Osteocyte (in vitro differentiated cells): ENCODE measurements at regions not wholly inside any gene's neighbourhood (a gene's known extent, or its start where the extent isn't known, plus 50 kb on each side); places are given as distances from the start of the nearest gene placed in this dataset.
"Not testable (repeated sequence)": the region's sequence is repeated elsewhere in the genome, so short reads cannot be mapped to it uniquely, and the experiment has no call there.

Source experiments
- DNase-seq: peaks from one replicate; pipeline ENCODE4 v3.0.0; 2021; ENCODE audit warnings: mixed read lengths; ENCODE audit not compliant: unreplicated experiment; ENCODE audit errors: extremely low spot score
- H3K27ac Mint-ChIP-seq: one replicate; pipeline ENCODE4 v1.8.0; 2021; ENCODE audit warnings: mild to moderate bottlenecking, mixed read lengths; ENCODE audit not compliant: unreplicated experiment
- H3K27me3 Mint-ChIP-seq: one replicate; pipeline ENCODE4 v1.8.0; 2021; ENCODE audit warnings: mixed read lengths; ENCODE audit not compliant: unreplicated experiment
- H3K36me3 Mint-ChIP-seq: one replicate; pipeline ENCODE4 v1.8.0; 2021; ENCODE audit warnings: mixed read lengths; ENCODE audit not compliant: unreplicated experiment
- H3K4me1 Mint-ChIP-seq: one replicate; pipeline ENCODE4 v1.8.0; 2021; ENCODE audit warnings: mixed read lengths; ENCODE audit not compliant: unreplicated experiment
- H3K4me3 Mint-ChIP-seq: one replicate; pipeline ENCODE4 v1.8.0; 2021; ENCODE audit warnings: mild to moderate bottlenecking, moderate library complexity, mixed read lengths; ENCODE audit not compliant: unreplicated experiment
- H3K9me3 Mint-ChIP-seq: one replicate; pipeline ENCODE4 v1.8.0; 2021; ENCODE audit warnings: mixed read lengths; ENCODE audit not compliant: unreplicated experiment
- CTCF ChIP-seq: fragments of 200-600 bp; sonication (generic); IDR thresholded peaks from 2 replicates; pipeline ENCODE4 v1.5.0; 2021; ENCODE audit warnings: antibody characterized with exemption, mild to moderate bottlenecking, moderate library complexity

DNA sequence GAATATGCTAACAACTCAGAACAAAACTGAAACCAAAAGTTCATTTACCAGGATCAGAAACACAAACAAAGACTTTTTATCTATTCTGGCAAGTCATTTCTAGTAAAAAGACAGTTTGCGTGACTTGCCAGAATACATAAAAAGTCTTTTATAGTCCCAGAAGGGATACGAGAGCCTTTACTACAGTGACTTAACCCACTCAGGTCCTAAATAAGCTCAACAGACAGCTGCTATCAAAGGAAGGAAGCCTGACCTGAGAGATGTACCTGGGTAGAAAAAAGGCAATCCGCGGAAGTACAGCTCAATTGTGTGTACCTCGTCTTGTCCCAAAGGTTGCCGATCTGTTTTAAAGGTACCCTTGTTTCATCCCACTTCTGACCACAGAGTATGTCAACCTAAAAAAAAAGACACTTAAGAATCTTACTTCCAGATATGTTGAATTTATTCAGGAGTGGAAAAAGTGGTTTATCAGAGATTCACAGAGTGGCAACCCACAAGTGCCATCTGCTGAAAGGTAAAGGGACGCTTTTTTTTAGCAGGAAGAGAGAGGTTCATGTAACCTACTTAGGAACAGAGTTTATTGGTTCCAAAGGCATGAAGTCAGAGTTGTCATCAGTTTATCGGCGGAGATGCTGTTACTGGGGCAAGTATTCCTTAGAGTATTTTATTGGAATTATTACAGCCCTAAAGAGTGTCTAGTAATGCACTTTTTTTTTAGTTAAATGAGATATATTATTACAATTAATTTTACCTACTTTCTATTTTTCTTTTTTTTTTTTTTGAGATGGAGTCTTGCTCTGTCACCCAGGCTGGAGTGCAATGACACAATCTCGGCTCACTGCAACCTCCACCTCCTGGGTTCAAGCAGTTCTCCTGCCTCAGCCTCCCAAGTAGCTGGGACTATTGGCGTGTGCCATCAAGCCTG, 69.7 kb upstream of the C1QTNF9B start:
- Mint-ChIP-seq H3K36me3 (no peaks in the 10 kb centered on the region), H3K27ac (no peak overlapping the region), H3K9me3 (no peaks in the 10 kb centered on the region), H3K4me1 (peaks cover 1% of the 10 kb centered on the region), H3K4me3 (no peak overlapping the region), H3K27me3 (peaks cover 8% of the 10 kb centered on the region)
- no peak for DNase-seq
- TF ChIP-seq CTCF = no peak

DNA sequence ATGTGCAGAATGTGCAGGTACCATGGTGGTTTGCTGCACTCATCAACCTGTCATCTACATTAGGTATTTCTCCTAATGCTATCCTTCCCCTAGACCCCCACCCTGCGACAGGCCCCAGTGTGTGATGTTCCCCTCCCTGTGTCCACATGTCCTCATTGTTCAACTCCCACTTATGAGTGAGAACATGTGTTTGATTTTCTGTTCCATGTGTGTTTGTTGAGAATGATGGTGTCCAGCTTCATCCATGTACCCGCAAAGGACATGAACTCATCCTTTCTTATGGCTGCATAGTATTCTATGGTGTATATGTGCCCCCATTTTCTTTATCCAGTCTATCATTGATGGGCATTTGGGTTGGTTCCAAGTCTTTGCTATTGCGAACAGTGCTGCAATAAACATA, 70.5 kb upstream of the C1QTNF9B start:
- not testable (repeated sequence) for H3K36me3 Mint-ChIP-seq, H3K9me3 Mint-ChIP-seq, H3K27me3 Mint-ChIP-seq, H3K27ac Mint-ChIP-seq, H3K4me1 Mint-ChIP-seq, H3K4me3 Mint-ChIP-seq, DNase-seq

GRCh38 chr13:23969647-23970046, 72.3 kb upstream of the C1QTNF9B start:
- Mint-ChIP-seq H3K36me3 (no peaks in the 10 kb centered on the region), H3K27ac (no peak overlapping the region), H3K27me3 (no peaks in the 10 kb centered on the region), H3K4me1 (peaks cover 1% of the 10 kb centered on the region), H3K4me3 (no peak overlapping the region), H3K9me3 (no peaks in the 10 kb centered on the region)
- no peak for DNase-seq
- no peak for TF ChIP-seq CTCF

- no peak for TF ChIP-seq CTCF
- H3K4me1 Mint-ChIP-seq = peaks cover 11% of the 10 kb centered on the region
- peak overlapping the region; percentile 85 for H3K4me3 Mint-ChIP-seq
- H3K9me3 Mint-ChIP-seq = no peaks in the 10 kb centered on the region
- no peaks in the 10 kb centered on the region for H3K36me3 Mint-ChIP-seq
- H3K27ac Mint-ChIP-seq = peak overlapping the region; percentile 55
- peak; percentile 86 for DNase-seq
- peaks cover 3% of the 10 kb centered on the region for H3K27me3 Mint-ChIP-seq
Observed at GRCh38 chr13:23979361-23980159, 82.3 kb upstream of the C1QTNF9B start.

GRCh38 chr13:23980160-23980551, 82.9 kb upstream of the C1QTNF9B start:
- no peak for TF ChIP-seq CTCF
- H3K36me3 Mint-ChIP-seq = no peaks in the 10 kb centered on the region
- no peaks in the 10 kb centered on the region for H3K9me3 Mint-ChIP-seq
- H3K4me3 Mint-ChIP-seq = peak overlapping the region; percentile 85
- H3K4me1 Mint-ChIP-seq = peaks cover 11% of the 10 kb centered on the region
- peak; percentile 91 for DNase-seq
- H3K27ac Mint-ChIP-seq = peak overlapping the region; percentile 43
- peaks cover 5% of the 10 kb centered on the region for H3K27me3 Mint-ChIP-seq
